HG03196 (cell line): ENCODE measurements at regions not wholly inside any gene's neighbourhood (a gene's known extent, or its start where the extent isn't known, plus 50 kb on each side); places are given as distances from the start of the nearest gene placed in this dataset.

Experiments used
- ATAC-seq: cut with Tn5 transposase; IDR thresholded peaks from one replicate; pipeline ENCODE4 v1.9.1; 2021; ENCODE audit not compliant: unreplicated experiment

DNA sequence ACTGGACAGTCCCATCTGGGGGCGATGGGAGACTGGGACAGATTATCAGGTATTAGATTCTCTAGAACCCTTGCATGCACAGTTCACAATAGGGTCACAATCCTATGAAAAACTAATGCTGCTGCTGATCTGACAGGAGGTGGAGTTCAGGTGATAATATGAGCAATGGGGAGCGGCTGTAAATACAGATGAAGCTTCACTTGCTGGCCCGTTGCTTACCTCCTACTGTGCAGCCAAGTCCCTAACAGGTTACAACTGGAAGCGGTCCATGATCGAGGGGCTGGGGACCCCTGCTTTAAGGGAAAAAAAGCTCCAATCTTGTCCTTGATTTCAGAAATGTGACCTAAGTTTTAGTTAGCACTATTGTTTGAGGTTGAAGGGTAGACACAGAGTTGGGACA lies 175.2 kb downstream of the ZNF330 start:
- ATAC-seq, result no peak

DNA sequence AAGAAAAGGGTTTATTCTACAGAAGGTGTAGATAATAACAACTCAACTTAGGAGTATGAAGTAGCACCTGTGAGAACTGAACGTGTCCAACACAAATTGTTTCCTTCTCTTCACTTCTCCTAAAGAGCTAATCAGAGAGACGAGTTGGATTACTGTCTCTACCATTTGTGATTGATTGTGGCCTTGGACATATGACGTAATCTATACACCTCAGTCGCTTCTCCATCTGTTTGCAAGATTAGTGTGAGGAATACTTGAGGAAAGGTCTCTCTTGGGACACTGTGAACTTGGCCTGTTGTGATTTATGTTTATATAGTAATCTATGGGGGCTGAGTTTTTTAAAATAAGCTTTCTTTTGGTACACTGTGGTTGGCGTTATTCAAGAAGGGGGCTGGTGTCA lies 182.0 kb downstream of the ZNF330 start:
- no peak for ATAC-seq

DNA sequence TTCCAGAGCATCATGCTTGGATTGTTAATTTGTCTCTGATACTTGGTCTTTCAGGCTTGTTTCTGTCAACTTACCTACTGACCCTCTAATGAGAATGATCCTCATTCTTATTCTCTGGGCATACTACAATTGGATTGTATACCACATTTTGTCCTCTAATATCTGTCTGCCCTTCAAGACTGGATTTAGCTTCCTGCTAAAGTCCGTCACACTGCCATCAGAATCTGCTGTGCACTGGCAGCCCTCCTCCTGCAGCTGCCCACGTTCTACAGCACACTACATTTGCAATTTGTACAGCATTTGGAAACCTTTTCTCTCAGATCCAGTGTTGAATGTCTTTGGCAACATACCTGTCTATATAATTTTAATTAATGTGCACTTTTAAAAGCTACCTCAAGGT lies 183.1 kb downstream of the ZNF330 start:
- no peak for ATAC-seq

DNA sequence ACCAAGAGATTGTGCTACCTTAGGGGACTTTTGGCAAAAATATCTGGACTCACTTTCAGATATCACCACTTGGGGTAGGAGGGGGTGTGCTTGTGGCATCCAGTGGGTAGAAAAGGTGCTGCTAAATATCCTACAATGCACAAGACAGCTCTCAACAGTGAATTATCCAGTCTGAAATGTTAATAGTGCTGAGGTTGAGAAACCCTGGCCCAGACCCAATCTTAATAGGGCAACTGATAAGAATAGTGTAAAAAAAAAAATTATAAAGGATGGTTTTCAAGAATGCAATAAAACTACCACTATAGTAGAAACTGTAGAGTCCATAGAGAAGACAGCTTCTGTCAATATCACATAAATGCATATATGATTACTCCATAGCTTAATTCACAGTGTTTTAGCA lies 185.5 kb downstream of the ZNF330 start:
- ATAC-seq, result no peak

DNA sequence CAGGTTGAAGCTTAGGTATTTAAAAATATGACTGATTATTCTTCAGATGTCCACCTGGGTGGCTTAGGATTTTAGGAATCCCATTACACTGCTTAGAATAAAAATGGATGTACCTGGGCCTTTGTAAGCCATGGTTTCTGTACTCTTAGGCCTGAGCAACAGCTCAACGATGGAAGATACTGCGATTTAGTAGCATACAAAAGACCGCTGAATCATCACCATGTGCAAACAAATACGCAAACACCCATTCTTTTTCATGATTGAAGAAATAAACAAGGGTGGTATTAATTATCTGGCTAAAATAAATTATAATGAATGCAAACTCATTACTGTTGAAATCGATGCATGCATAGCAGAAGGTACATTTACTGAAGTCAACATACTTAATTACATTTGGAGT lies 188.9 kb downstream of the ZNF330 start:
- ATAC-seq, result no peak

DNA sequence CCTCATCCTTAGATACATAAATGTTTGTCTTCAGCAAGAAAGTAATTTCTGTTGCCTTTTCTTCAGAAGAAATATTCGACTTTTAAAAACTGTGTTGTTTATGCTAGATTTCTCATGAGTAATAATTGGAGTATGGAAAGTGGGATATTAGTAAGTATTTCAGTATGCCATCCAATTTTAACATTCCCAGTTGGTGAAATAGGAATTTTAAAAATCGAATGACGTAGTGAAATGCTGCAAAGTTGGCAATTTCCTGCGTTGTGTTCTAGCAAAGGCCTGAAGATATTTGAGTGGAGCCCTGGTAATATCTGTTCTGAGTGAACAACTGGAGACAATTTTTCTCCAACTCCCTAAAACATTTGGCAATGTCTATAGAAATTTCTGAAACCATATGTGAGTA lies 190.1 kb downstream of the ZNF330 start:
- ATAC-seq, result no peak

DNA sequence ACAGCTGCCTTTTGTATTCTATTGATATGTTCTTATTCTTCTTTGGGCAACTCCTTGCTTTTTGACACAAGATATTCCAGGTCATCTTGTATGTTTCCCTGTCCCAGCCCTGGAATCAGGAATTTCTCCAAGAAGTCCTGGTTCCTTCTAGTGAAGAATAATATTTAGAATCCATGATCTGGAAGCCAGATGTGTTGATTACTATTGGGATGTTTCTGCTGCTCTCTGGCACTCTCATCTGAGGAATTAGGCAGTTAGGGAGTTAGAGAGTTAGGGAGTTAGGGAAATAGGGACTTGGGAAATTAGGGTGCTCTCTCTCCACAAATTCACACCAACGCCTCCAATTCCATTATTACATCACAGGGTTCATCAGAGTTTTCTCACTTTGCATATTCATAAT lies 191.2 kb downstream of the ZNF330 start:
- no peak for ATAC-seq

DNA sequence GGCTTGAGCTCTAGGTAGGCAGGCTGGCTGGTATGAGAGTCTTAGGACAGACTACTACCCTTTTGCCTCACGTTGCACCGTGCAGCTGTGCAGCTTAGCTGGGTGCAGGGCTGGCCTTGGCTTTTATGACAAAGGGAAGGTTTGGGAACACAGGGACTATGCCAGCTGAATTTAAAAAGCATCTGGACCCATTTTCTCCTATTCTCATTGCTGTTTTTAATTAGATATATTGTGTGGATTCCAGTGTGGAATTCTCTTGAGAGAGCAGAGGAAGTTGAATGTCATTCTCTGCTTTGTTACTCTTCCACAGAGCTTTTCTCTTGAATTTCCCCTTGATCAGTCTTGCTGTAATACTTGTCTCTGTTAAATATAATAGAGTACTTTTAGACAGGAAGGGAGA lies 192.7 kb downstream of the ZNF330 start:
- ATAC-seq, result no peak

DNA sequence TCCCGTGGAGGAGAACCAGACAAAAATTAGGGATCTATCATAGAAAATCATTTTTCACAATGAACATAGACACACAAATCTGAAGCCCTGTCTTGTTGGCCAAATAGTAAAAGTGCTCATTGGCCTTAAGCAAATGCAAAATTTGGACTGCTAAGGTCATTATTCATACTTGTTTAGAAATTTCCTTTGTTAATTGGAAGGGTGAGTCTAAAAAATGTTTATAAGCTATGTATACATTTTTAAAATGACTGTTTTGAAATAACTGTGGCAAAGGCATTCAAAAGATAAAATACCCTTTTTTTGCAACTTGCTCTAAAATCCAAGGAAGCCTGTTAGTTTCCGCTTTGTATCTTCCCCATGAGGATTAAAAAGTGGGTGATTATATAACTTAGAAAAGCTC lies 195.0 kb downstream of the ZNF330 start:
- ATAC-seq, result no peak

DNA sequence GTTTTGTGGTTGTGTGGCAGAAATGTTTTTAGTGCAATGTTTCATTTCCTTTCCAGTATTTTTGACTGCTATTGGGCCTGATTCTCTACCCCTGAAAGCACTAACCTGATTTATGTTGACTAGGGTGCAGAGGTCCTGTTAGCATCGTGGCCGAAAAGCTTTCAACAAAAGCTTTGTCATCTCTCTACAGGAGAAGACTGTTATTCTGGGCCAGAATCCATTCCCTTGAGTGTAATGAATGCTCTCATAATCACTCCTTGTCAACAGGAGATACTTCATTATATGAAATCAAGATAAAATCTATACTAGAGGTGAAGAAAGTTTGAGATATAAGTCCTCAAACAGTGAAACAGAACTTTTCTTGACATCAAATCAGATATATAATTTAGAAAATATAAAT lies 195.5 kb downstream of the ZNF330 start:
- no peak for ATAC-seq

DNA sequence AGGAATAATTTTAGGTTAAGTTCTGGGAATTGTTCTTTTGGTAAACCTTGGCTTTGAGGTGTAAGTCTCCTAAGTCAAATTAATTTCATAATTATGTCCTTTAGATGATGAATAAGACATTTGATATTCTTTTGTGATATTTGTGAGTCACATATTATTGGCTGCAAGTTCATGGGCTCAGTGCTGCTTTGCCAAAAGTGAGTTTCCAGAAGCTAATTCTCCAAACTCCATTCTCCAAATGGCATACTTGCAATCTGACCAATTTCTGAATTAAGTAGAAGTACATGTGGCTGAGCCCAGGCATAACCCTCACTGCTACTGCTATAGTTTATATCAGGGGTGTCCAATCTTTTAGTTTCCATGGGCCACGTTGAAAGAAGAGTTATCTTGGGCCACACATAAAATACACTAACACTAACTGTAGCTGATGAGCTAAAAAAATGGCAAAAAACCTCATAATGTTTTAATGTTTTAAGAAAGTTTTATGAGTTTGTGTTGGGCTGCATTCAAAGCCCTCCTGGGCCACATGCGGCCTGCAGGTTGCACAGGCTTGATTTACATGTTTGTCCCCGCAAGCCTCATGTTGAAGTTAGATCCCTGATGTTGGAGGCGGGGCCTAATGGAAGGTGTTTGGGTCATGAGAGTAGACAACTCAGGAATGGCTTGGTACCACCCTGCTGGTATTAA lies 196.1 kb downstream of the ZNF330 start:
- no peak for ATAC-seq

DNA sequence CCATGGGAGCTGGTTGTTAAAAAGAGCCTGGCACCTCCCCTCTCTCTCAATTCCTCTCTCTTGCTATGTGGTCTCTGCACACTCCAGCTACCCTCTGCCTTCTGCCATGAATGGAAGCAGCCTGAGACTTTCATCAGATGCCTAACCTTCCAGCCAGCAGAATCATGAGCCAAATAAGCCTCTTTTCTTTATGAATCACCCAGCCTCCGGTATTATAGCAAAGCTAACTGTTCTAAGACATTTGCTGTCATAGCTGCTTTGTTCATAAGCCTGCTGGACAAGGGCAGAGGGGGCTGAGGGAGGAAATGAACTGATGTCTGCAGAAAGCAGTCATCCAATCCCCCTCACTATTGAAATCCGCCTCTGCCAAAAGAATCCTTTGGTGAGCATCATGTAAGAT lies 196.7 kb downstream of the ZNF330 start:
- ATAC-seq, result no peak

DNA sequence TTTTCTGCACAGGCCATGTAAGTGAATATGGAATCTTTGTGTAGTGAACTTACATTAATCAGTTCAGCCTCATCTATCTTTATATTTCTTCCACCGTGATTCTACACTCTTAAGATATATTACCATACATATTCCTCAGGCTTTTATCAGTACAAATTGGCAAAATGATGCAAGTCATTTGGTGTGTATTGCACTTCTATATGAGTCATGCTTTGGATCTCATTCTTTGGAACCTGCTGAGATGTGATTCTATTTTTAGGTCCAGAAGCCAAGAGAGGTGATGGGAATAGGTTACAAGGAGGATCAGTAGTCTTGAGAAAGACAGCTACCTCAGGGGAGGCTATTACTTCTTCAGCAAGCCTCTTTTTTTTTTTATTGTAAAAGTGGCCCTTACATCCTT lies 204.4 kb downstream of the ZNF330 start:
- ATAC-seq, result no peak

DNA sequence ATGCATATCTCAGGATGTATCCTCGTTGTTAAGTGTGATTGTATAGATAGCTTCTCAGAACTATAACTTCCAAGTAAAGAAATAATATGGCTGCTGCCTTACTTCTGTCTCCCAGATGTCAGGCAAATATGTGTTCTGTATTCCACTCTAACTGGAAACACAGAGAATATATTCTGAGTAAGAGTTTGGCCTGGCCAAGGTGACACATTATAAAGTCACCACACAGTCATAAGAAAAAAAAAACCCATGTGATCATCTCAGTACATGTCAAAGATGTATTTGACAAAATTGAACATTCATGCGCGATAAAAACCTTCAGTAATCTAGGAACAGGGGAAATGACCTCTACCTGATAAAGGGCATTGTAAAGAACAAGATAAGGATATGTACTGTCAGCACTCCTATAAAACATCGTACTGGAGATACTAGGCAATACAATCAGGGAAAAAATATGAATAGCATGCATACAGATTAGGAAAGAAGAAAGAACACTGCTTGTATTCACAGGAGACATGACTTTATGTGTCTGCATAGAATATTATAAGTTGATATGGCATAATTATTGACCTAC lies 207.1 kb downstream of the ZNF330 start:
- ATAC-seq, result no peak

DNA sequence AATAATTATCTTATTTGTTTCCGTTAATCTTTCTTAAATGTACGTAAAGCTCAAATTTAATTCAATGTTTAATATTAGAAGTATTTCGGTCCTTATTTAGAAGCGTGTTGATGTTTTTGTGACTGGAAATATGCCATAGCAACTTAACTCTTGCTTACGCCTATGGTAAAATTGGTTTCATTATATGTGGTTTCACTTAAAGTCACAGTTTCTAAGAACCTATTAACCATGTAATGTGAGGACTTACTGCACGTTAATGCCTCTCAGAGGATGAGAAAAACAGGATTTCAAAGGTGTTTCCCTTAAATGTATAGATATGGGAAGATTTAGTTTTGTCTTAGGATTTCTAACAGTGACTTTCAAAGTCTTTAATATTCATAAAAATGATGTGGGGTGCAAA lies 206.4 kb upstream of the IL15 start:
- no peak for ATAC-seq

DNA sequence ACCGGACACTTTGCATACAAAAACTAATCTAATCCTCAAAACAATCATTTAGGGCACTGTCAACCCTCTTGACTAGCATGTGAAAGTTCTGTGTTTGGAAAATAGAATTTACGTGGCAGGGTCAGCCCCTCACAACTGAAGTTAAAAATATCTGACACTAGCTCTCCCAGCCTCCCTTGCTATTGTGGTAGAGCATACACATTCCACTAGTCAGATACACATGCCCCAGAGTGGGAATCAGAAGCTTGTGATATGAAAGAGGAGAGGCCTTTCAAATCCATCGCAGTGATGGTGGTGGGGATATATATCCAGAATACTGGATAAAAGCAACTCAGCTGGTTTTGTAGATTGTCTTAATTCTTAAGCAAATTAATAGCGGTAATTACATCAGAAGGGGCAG lies 205.7 kb upstream of the IL15 start:
- no peak for ATAC-seq

DNA sequence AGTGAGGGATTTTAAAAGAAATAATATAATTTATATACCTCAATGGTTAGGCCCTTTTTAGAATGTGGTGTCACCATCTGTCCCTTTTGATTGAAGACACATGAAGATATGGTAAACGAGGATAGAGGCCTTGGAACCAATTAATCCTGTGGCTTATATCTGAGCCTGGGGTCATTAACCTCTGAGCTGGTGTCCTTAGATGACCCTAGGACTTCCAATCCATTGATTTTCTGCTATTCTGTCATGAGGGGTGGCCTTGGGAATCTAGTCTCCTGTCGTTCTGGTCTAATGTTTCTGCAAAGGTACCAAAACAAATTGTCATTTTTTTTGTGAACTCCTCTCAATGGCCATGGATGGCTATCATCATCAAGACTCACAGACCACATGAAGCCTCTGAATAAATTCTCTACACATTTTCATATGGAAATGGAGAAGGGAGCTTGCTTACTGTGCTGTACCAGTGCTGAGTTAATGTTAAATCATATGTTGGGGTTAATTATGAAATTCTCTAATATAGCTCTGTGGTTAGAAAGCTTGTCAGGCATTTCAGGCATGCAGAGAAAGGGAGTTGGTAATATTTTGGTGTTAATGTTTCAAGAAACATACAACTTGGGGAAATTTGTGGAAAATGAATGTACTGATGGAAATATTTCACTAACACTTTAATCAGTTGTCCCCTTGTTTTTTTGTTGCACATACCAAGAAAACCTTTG lies 204.2 kb upstream of the IL15 start:
- no peak for ATAC-seq

DNA sequence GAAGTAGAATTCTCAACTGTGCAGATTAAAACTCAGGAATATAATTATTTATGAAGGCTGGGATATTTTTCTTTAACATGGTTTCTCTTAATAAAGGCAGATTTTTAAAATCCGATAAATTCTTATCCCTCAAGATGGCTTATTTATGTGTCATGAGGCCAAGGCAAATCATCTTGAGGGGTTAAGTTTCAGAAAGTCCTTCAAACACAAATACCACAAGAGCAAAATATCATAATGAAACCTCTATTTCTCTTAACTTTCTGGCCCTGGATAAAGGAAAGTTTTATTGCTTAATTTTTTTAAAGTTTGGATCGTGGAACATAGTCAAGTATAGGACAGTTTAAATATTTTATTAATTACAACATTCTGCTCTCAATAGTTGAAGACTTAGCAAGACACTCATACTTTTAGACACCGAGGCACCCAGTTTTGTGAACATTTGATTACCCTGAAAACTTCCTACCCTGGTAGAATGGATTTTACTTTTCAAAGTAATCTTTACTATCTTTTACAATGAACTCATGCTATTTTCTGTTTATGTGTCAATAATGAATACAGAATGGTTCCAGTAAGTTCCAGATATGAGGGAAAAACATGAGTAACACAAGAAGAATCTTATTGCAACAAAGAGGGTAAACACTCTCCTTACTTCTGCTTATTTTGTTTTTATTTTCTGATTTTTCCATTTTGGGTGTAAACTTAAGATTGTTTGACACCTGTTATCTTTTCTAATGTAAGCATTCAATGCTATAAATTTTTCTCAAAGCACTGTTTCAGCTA lies 200.7 kb upstream of the IL15 start:
- ATAC-seq, result no peak

DNA sequence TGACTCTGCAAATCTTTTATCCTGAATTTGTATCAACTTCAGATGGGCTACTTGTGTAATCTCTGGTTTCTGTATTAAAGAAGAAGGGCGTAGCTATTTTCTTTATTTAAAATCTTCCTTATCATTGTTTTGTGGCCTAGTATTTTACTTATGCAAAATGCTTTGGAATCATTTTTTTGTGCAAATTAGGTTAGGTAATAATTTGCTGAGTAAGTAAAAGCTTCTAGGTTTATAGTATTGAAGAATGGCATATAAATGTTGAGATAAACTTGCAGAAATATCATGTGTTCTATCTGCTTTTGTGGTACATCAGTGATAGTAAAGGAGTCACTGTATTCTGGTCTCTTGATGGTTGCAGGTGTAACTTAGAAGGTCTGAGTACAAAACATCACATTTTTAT lies 197.2 kb upstream of the IL15 start:
- ATAC-seq, result no peak

DNA sequence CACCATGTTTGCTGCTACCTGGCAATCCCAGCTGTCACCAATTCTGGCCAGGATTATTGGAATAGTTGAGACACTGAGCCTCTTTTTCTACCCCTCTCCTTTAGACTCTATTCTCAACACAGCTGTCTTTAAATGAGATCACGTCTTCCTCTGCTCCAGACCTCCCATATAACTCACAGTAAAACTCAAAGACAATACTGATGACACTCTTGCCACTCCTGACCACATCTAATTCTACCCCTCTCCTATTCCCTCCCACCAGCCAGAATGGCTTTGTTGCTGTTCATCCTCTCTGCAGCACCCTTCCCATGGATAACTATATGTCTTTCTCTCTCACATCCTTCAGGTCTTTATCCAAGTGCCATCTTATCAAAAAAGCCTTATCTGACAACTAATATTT lies 188.6 kb upstream of the IL15 start:
- no peak for ATAC-seq

DNA sequence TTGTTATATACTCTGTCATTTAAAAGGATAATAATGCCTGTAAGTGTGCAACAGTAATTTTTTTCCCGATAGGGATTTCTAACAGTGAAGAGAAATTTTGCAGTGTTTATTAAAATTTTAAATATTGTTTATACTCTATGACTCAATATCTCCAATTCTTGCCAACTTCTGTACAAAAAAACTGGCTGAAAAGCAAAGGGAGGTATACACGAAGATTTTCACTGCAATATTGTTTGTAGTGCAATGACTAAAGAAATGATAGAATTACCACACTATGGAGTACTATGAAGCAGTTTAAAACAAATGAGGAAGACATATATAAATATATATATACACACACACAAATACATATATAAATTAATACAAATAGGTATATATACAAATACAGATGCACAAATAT lies 187.9 kb upstream of the IL15 start:
- no peak for ATAC-seq

DNA sequence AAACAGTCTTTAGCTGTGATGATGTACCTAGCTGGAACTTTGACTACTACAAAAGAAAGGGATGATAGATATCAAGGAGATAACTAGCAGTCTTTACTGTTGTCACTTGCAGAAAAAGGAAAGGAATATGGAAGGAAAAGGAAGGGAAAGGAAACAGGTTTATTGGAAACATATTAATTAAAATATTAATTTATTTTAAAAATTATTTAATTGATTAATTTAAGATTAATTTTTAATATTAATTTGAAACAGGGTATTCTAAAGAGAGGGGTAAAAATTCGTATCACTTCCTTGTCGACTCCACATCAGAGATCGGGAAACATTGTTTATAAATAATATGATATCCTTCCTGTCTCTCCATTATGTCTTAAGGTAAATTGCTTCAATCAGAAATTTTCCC lies 186.5 kb upstream of the IL15 start:
- ATAC-seq, result no peak
